ENCODE measurements at regions not wholly inside any gene's neighbourhood (a gene's known extent, or its start where the extent isn't known, plus 50 kb on each side); places are given as distances from the start of the nearest gene placed in this dataset.

GRCh38 chr2:71815701-71816474, 331.8 kb downstream of the CYP26B1 start:
- H3F3A ChIP-seq (ENCODE audit: insufficient read depth, low read length, poor library complexity, severe bottlenecking), result no peaks in the 10 kb centered on the region
- TF ChIP-seq REST (IDR thresholded peaks at IDR 0.05; ENCODE audit: borderline replicate concordance), result no peak
- no peak for TF ChIP-seq EP300 (conservative IDR thresholded peaks at IDR 0.05; ENCODE audit: poor library complexity, severe bottlenecking)
- H3K27ac ChIP-seq (ENCODE audit: low read length), result no peak overlapping the region
- H3K36me3 ChIP-seq (ENCODE audit: insufficient read depth, low read length), result no peaks in the 10 kb centered on the region
- H3K4me3 ChIP-seq (ENCODE audit: low read length), result no peak overlapping the region
- no peaks in the 10 kb centered on the region for H4K20me1 ChIP-seq (ENCODE audit: insufficient read depth)
- no peak overlapping the region for H3K4me2 ChIP-seq (ENCODE audit: low read length)
- no peaks in the 10 kb centered on the region for H3K79me2 ChIP-seq (replicated peaks; ENCODE audit: insufficient read depth, low read length)
- no peak overlapping the region for H3K9ac ChIP-seq (ENCODE audit: low read length)
- H3K27me3 ChIP-seq (ENCODE audit: insufficient read depth, low read depth, low read length), result no peaks in the 10 kb centered on the region
- H2AFZ ChIP-seq (ENCODE audit: low read depth, low read length), result no peak overlapping the region
- no peaks in the 10 kb centered on the region for H3K9me3 ChIP-seq (ENCODE audit: low read length)
- no peaks in the 10 kb centered on the region for H3K9me2 ChIP-seq (ENCODE audit: insufficient read depth, low read length)

DNA sequence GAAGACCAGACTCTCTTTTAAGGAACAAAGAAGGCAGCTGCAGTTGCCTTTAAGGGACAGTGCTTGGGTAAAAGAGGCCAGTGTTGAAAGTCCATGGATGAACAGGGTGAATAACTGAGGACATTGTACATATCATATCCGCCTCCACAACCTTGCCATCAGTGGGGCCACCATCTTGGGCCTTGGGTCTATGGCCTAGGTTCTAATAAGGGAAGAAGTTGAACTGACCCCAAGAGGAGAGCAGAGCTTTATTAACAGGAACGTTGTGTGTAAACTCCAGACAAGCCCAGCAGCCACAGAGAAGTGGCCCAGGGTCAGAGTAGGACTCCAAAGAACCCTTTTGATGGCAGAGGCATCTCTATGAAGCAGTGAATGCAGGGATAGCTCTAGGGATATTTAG, 332.8 kb downstream of the CYP26B1 start:
- Histone ChIP-seq H3K9me2 (ENCODE audit: insufficient read depth, low read length) (no peaks in the 10 kb centered on the region), H3F3A (ENCODE audit: insufficient read depth, low read length, poor library complexity, severe bottlenecking) (no peaks in the 10 kb centered on the region), H3K36me3 (ENCODE audit: insufficient read depth, low read length) (no peaks in the 10 kb centered on the region), H3K4me3 (ENCODE audit: low read length) (no peak overlapping the region), H3K79me2 (replicated peaks; ENCODE audit: insufficient read depth, low read length) (no peaks in the 10 kb centered on the region), H3K27ac (ENCODE audit: low read length) (no peak overlapping the region), H4K20me1 (ENCODE audit: insufficient read depth) (no peaks in the 10 kb centered on the region), H3K9ac (ENCODE audit: low read length) (no peak overlapping the region), H3K4me2 (ENCODE audit: low read length) (no peak overlapping the region), H2AFZ (ENCODE audit: low read depth, low read length) (no peak overlapping the region), H3K27me3 (ENCODE audit: insufficient read depth, low read depth, low read length) (no peaks in the 10 kb centered on the region), H3K9me3 (ENCODE audit: low read length) (no peaks in the 10 kb centered on the region)
- no peak for TF ChIP-seq EP300 (conservative IDR thresholded peaks at IDR 0.05; ENCODE audit: poor library complexity, severe bottlenecking)
- no peak for TF ChIP-seq SMC3 (conservative IDR thresholded peaks at IDR 0.05; ENCODE audit: poor library complexity)
- no peak for TF ChIP-seq POLR2AphosphoS5 (IDR thresholded peaks at IDR 0.05)
- no peak for TF ChIP-seq RAD21 (conservative IDR thresholded peaks at IDR 0.05)
- no peak for TF ChIP-seq TAF1 (IDR thresholded peaks at IDR 0.05; ENCODE audit: low read depth)
- TF ChIP-seq REST (IDR thresholded peaks at IDR 0.05; ENCODE audit: borderline replicate concordance), result no peak
- no peak for TF ChIP-seq EZH2 (IDR thresholded peaks at IDR 0.05; ENCODE audit: borderline replicate concordance, insufficient read depth, low read length, poor library complexity, severe bottlenecking)
- TF ChIP-seq CTCF (IDR thresholded peaks at IDR 0.05; ENCODE audit: poor library complexity, severe bottlenecking), result no peak
- no peak for TF ChIP-seq MXI1 (conservative IDR thresholded peaks at IDR 0.05; ENCODE audit: poor library complexity, severe bottlenecking)

Data from neural cell (in vitro differentiated cells).